ENCODE measurements at regions not wholly inside any gene's neighbourhood (a gene's known extent, or its start where the extent isn't known, plus 50 kb on each side); places are given as distances from the start of the nearest gene placed in this dataset.

GRCh38 chr1:29502911-29503840 lies 266.9 kb downstream of the PTPRU start:
- no peak for ATAC-seq
- Histone ChIP-seq H3K9me3 (no peaks in the 10 kb centered on the region), H3K27me3 (no peaks in the 10 kb centered on the region), H3K4me1 (no peaks in the 10 kb centered on the region), H3K4me3 (no peak overlapping the region), H3K27ac (no peak overlapping the region), H3K36me3 (no peaks in the 10 kb centered on the region)
- no peak for DNase-seq
- TF ChIP-seq CTCF (IDR thresholded peaks at IDR 0.05 in 4 of 5, conservative IDR thresholded peaks at IDR 0.05 in 1 of 5) (no peak), POLR2A (IDR thresholded peaks at IDR 0.05) (no peak)
- intact Hi-C loops (cut with DNase I; ENCODE audit: low total_unique reads) = no loop called here
- in situ Hi-C loops (cut with MboI; ENCODE audit: low sequenced_read_pairs in 4 of 4) = no loop called here

GRCh38 chr1:29502225-29502910 lies 266.0 kb downstream of the PTPRU start:
- intact Hi-C loops (cut with DNase I; ENCODE audit: low total_unique reads) = no loop called here
- Histone ChIP-seq H3K36me3 (no peaks in the 10 kb centered on the region), H3K4me1 (no peaks in the 10 kb centered on the region), H3K27ac (no peak overlapping the region), H3K4me3 (no peak overlapping the region), H3K27me3 (no peaks in the 10 kb centered on the region), H3K9me3 (no peaks in the 10 kb centered on the region)
- TF ChIP-seq POLR2A (IDR thresholded peaks at IDR 0.05) (no peak), CTCF (IDR thresholded peaks at IDR 0.05 in 4 of 5, conservative IDR thresholded peaks at IDR 0.05 in 1 of 5) (no peak)
- in situ Hi-C loops (cut with MboI; ENCODE audit: low sequenced_read_pairs in 4 of 4) = no loop called here
- no peak for ATAC-seq
- no peak for DNase-seq

- Histone ChIP-seq H3K9me3 (no peaks in the 10 kb centered on the region), H3K36me3 (no peaks in the 10 kb centered on the region), H3K4me1 (no peaks in the 10 kb centered on the region), H3K27me3 (no peaks in the 10 kb centered on the region), H3K27ac (no peak overlapping the region), H3K4me3 (no peak overlapping the region)
- DNase-seq = no peak
- intact Hi-C loops (cut with DNase I; ENCODE audit: low total_unique reads) (no loop called here), in situ Hi-C loops (cut with MboI; ENCODE audit: low sequenced_read_pairs in 4 of 4) (no loop called here)
- no peak for ATAC-seq
- TF ChIP-seq CTCF (IDR thresholded peaks at IDR 0.05 in 4 of 5, conservative IDR thresholded peaks at IDR 0.05 in 1 of 5) = no peak
- TF ChIP-seq POLR2A (IDR thresholded peaks at IDR 0.05) = no peak
These were observed 265.1 kb downstream of the PTPRU start for GRCh38 chr1:29501227-29501976.

GRCh38 chr1:29500651-29501050 lies 264.3 kb downstream of the PTPRU start:
- Histone ChIP-seq H3K4me1 (no peaks in the 10 kb centered on the region), H3K27ac (no peak overlapping the region), H3K4me3 (no peak overlapping the region), H3K36me3 (no peaks in the 10 kb centered on the region), H3K27me3 (no peaks in the 10 kb centered on the region), H3K9me3 (peaks cover 0 to 6% (median 0%) of the 10 kb centered on the region in 3 donors)
- intact Hi-C loops (cut with DNase I; ENCODE audit: low total_unique reads) (no loop called here), in situ Hi-C loops (cut with MboI; ENCODE audit: low sequenced_read_pairs in 4 of 4) (no loop called here)
- ATAC-seq (no peak), DNase-seq (no peak)
- TF ChIP-seq POLR2A (IDR thresholded peaks at IDR 0.05) (no peak), CTCF (IDR thresholded peaks at IDR 0.05 in 4 of 5, conservative IDR thresholded peaks at IDR 0.05 in 1 of 5) (no peak)

Measured in gastrocnemius medialis (tissue), 4 donors.